CD14-positive monocyte (primary cell): ENCODE measurements at regions not wholly inside any gene's neighbourhood (a gene's known extent, or its start where the extent isn't known, plus 50 kb on each side); places are given as distances from the start of the nearest gene placed in this dataset.

ENCODE experiments used
- DNase-seq, 3 donors: peaks; one replicate each; pipeline ENCODE4 v3.0.0-alpha.2; 2011 to 2022
- H2AFZ ChIP-seq: 2 replicates; pipeline ENCODE4 v1.6.0; 2012; ENCODE audit warnings: mild to moderate bottlenecking, low read depth, low read length, inconsistent platforms; ENCODE audit not compliant: insufficient read depth, poor library complexity, severe bottlenecking
- H3K27ac ChIP-seq, 2 donors: 1 replicate in 1 of 2; 2 replicates in 1 of 2; pipeline ENCODE4 v1.5.1; 2012 to 2013; ENCODE audit warnings: low read length in 2 of 2, control low read depth in 1 of 2, inconsistent platforms in 1 of 2, low read depth in 1 of 2, mild to moderate bottlenecking in 1 of 2
- H3K27me3 ChIP-seq, 2 donors: one replicate each; pipeline versions ENCODE4 v1.6.0 to v1.6.1; 2011 to 2013; ENCODE audit warnings: low read length in 2 of 2; ENCODE audit not compliant: control insufficient read depth in 2 of 2, insufficient read depth in 2 of 2
- H3K36me3 ChIP-seq, 2 donors: replicated peaks in 1 of 2; 1 replicate in 1 of 2; 2 replicates in 1 of 2; pipeline versions ENCODE4 v1.5.1 to v1.6.1; 2012 to 2013; ENCODE audit warnings: low read length in 2 of 2, control low read depth in 1 of 2, inconsistent platforms in 1 of 2, mild to moderate bottlenecking in 1 of 2; ENCODE audit not compliant: insufficient read depth in 2 of 2, control insufficient read depth in 1 of 2
- H3K4me1 ChIP-seq, 2 donors: 1 replicate in 1 of 2; 2 replicates in 1 of 2; pipeline versions ENCODE4 v1.5.1 to v1.6.1; 2012 to 2013; ENCODE audit warnings: low read length in 2 of 2, control low read depth in 1 of 2, inconsistent platforms in 1 of 2, mild to moderate bottlenecking in 1 of 2, moderate library complexity in 1 of 2; ENCODE audit not compliant: insufficient read depth in 2 of 2, control insufficient read depth in 1 of 2
- H3K4me2 ChIP-seq: replicated peaks from 2 replicates; pipeline ENCODE3; 2012; ENCODE audit warnings: low read length, moderate library complexity, mild to moderate bottlenecking; ENCODE audit not compliant: poor library complexity, severe bottlenecking; ENCODE audit errors: extremely low read depth
- H3K4me3 ChIP-seq, 3 experiments: fragments of 200-600 bp in 1 of 3; sonication (generic) in 1 of 3; replicated peaks in 1 of 3; 1 replicate in 2 of 3; 2 replicates in 1 of 3; pipeline ENCODE4 v1.5.1; 2011 to 2013; ENCODE audit warnings: low read length in 3 of 3, mild to moderate bottlenecking in 3 of 3, control low read depth in 2 of 3, low read depth in 2 of 3, inconsistent platforms in 1 of 3, moderate library complexity in 1 of 3
- H3K79me2 ChIP-seq: 2 replicates; pipeline ENCODE4 v1.6.0; 2012; ENCODE audit warnings: mild to moderate bottlenecking, control low read depth, inconsistent platforms, low read length, moderate library complexity; ENCODE audit not compliant: insufficient read depth
- H3K9ac ChIP-seq: 2 replicates; pipeline ENCODE4 v1.6.0; 2017; ENCODE audit warnings: low read length, mild to moderate bottlenecking; ENCODE audit not compliant: insufficient read depth, poor library complexity, severe bottlenecking
- H3K9me3 ChIP-seq, 2 donors: replicated peaks in 1 of 2; 1 replicate in 1 of 2; 2 replicates in 1 of 2; pipeline versions ENCODE4 v1.5.1 to v1.6.1; 2012 to 2013; ENCODE audit warnings: low read length in 2 of 2, control low read depth in 1 of 2; ENCODE audit not compliant: control insufficient read depth in 1 of 2, insufficient read depth in 1 of 2
- H4K20me1 ChIP-seq: 2 replicates; pipeline ENCODE4 v1.6.0; 2012; ENCODE audit warnings: mild to moderate bottlenecking, low read length, control low read depth, moderate library complexity; ENCODE audit not compliant: insufficient read depth
- H3K27ac Mint-ChIP-seq, 7 donors: one replicate each; pipeline ENCODE4 v1.8.0; 2020; ENCODE audit warnings: mild to moderate bottlenecking in 7 of 7, mixed read lengths in 7 of 7, moderate library complexity in 6 of 7, inconsistent platforms in 2 of 7
- H3K27me3 Mint-ChIP-seq, 3 donors: one replicate each; pipeline ENCODE4 v1.8.0; 2021 to 2022; ENCODE audit warnings: low read depth in 3 of 3, mild to moderate bottlenecking in 3 of 3, mixed read lengths in 3 of 3, moderate library complexity in 3 of 3, inconsistent platforms in 1 of 3
- H3K36me3 Mint-ChIP-seq, 2 donors: one replicate each; pipeline ENCODE4 v1.8.0; 2020; ENCODE audit warnings: mixed read lengths in 2 of 2, inconsistent platforms in 1 of 2, mild to moderate bottlenecking in 1 of 2
- H3K4me1 Mint-ChIP-seq: one replicate; pipeline ENCODE4 v1.8.0; 2020; ENCODE audit warnings: mild to moderate bottlenecking, mixed read lengths
- H3K4me3 Mint-ChIP-seq, 2 donors: one replicate each; pipeline ENCODE4 v1.8.0; 2020; ENCODE audit warnings: mild to moderate bottlenecking in 2 of 2, mixed read lengths in 2 of 2, moderate library complexity in 1 of 2
- H3K9me3 Mint-ChIP-seq, 7 donors: one replicate each; pipeline ENCODE4 v1.8.0; 2020 to 2022; ENCODE audit warnings: mixed read lengths in 7 of 7, mild to moderate bottlenecking in 6 of 7, moderate library complexity in 6 of 7, inconsistent platforms in 2 of 7
- CTCF ChIP-seq: fragments of 200-600 bp; IDR thresholded peaks from one replicate; pipeline ENCODE4 v1.8.0; 2022; ENCODE audit warnings: antibody characterized with exemption, mild to moderate bottlenecking
- WGBS: methylation state at CpG from one replicate; pipeline ENCODE4 v1.1.5; 2013; ENCODE audit warnings: missing lambda C conversion rate; ENCODE audit not compliant: insufficient coverage; 5-methylcytosine and 5-hydroxymethylcytosine counted together
- intact Hi-C, 2 donors: fragments of 100-400 bp; cut with micrococcal nuclease; formaldehyde crosslinking; loops; one replicate each; pipeline versions ENCODE4 v1.15.0 to v1.15.1; 2023

GRCh38 chr6:167676000-167676665 is 150.6 kb upstream of the AFDN start:
- Mint-ChIP-seq H3K27ac (no peak overlapping the region), H3K4me3 (no peak overlapping the region), H3K36me3 (peaks cover 0 to 6% of the 10 kb centered on the region in 2 donors), H3K4me1 (no peaks in the 10 kb centered on the region), H3K9me3 (peaks cover 14 to 30% (median 24%) of the 10 kb centered on the region in 7 donors), H3K27me3 (peaks cover 46 to 56% (median 50%) of the 10 kb centered on the region in 3 donors)
- Histone ChIP-seq H3K27me3 (peaks cover 24 to 58% of the 10 kb centered on the region in 2 donors), H3K4me2 (no peak overlapping the region), H3K27ac (no peak overlapping the region), H3K4me1 (no peaks in the 10 kb centered on the region), H3K4me3 (no peak overlapping the region), H3K79me2 (no peaks in the 10 kb centered on the region), H4K20me1 (no peaks in the 10 kb centered on the region), H3K9ac (no peak overlapping the region), H3K36me3 (no peaks in the 10 kb centered on the region), H3K9me3 (peaks cover 15 to 20% of the 10 kb centered on the region in 2 donors), H2AFZ (no peak overlapping the region)
- TF ChIP-seq CTCF, result no peak
- intact Hi-C loops, result no loop called here
- whole genome bisulfite sequencing, result 68% methylated on average over 13 of the region's 20 CpGs
- no peak for DNase-seq

- 92% methylated on average over 10 of the region's 12 CpGs for WGBS
- Mint-ChIP-seq H3K36me3 (no peaks in the 10 kb centered on the region), H3K4me1 (no peaks in the 10 kb centered on the region), H3K9me3 (peaks cover 7 to 23% (median 16%) of the 10 kb centered on the region in 7 donors), H3K27ac (no peak overlapping the region), H3K4me3 (peak overlapping the region in 1 of 2 donors; percentile 56), H3K27me3 (peaks cover 49 to 64% (median 54%) of the 10 kb centered on the region in 3 donors)
- no peak overlapping the region for H2AFZ ChIP-seq
- intact Hi-C loops, result no loop called here
- H3K27me3 ChIP-seq, result peaks cover 24 to 61% of the 10 kb centered on the region in 2 donors
- peaks cover 8 to 13% of the 10 kb centered on the region in 2 donors for H3K9me3 ChIP-seq
- no peaks in the 10 kb centered on the region for H3K36me3 ChIP-seq
- no peak for TF ChIP-seq CTCF
- no peaks in the 10 kb centered on the region for H3K79me2 ChIP-seq
- H3K4me1 ChIP-seq, result no peaks in the 10 kb centered on the region
- no peak for DNase-seq
- no peaks in the 10 kb centered on the region for H4K20me1 ChIP-seq
- no peak overlapping the region for H3K4me2 ChIP-seq
- H3K27ac ChIP-seq, result no peak overlapping the region
- H3K4me3 ChIP-seq, result no peak overlapping the region
- H3K9ac ChIP-seq, result no peak overlapping the region
These were observed 149.9 kb upstream of the AFDN start for GRCh38 chr6:167676666-167677421.
